Stimulated activated effector memory CD8-positive, alpha-beta T cell treated with anti-CD3 and anti-CD28 coated beads, Interleukin-12 subunit alpha, Interleukin-12 subunit beta, amount 100 ng/mL, for 72 hours (primary cell): ENCODE measurements at regions not wholly inside any gene's neighbourhood (a gene's known extent, or its start where the extent isn't known, plus 50 kb on each side); places are given as distances from the start of the nearest gene placed in this dataset.

Experiments used
- ATAC-seq: fragments of 150-1000 bp; cut with Tn5 transposase; 2 replicates; pipeline ENCODE4 v1.10.0; 2021
- DNase-seq, 2 donors: peaks; one replicate each; pipeline ENCODE4 v3.0.0; 2021 to 2022; ENCODE audit warnings: low spot score in 2 of 2
- H3K27ac Mint-ChIP-seq: one replicate; pipeline ENCODE4 v1.8.0; 2022; ENCODE audit warnings: mild to moderate bottlenecking, mixed read lengths
- H3K36me3 Mint-ChIP-seq: one replicate; pipeline ENCODE4 v1.8.0; 2022; ENCODE audit warnings: mild to moderate bottlenecking, mixed read lengths
- H3K4me1 Mint-ChIP-seq: one replicate; pipeline ENCODE4 v1.8.0; 2022; ENCODE audit warnings: mixed read lengths
- H3K4me3 Mint-ChIP-seq: one replicate; pipeline ENCODE4 v1.8.0; 2022; ENCODE audit warnings: mild to moderate bottlenecking, mixed read lengths
- H3K9me3 Mint-ChIP-seq: one replicate; pipeline ENCODE4 v1.8.0; 2022; ENCODE audit warnings: mixed read lengths

- H3K4me3 Mint-ChIP-seq, result peak overlapping the region; percentile 4
Measured at GRCh38 chr2:196224756-196225155, 53.4 kb upstream of the STK17B start.

DNA sequence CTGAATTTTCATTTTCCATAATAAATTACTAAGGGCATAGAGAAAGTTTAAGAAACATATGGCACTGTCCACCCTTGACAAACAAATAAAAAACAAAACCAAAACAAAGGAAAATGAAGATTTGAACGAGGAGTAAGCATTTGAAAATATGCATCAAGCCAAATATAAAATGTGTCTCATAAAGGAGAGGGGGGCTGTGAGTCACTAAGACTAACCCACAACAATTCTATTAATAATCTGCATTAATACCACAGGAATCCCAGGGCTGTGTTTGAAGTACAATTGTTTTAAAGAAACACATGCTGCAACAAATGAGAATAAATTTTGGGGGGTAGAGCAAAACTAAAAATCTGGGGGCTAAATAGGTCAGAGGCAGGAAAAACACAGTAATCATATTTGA is 53.8 kb upstream of the STK17B start:
- peaks cover 60% of the 10 kb centered on the region for H3K4me1 Mint-ChIP-seq
- DNase-seq, result no peak
- H3K9me3 Mint-ChIP-seq, result no peaks in the 10 kb centered on the region
- ATAC-seq, result no peak
- peak overlapping the region; percentile 1 for H3K27ac Mint-ChIP-seq
- H3K36me3 Mint-ChIP-seq, result no peaks in the 10 kb centered on the region
- peak overlapping the region; percentile 4 for H3K4me3 Mint-ChIP-seq

More at GRCh38 chr2:196224756-196225155, 53.4 kb upstream of the STK17B start:
- Mint-ChIP-seq H3K9me3 (no peaks in the 10 kb centered on the region), H3K36me3 (no peaks in the 10 kb centered on the region), H3K4me1 (peaks cover 58% of the 10 kb centered on the region), H3K27ac (peak overlapping the region; percentile 1)
- ATAC-seq (no peak), DNase-seq (no peak)

DNA sequence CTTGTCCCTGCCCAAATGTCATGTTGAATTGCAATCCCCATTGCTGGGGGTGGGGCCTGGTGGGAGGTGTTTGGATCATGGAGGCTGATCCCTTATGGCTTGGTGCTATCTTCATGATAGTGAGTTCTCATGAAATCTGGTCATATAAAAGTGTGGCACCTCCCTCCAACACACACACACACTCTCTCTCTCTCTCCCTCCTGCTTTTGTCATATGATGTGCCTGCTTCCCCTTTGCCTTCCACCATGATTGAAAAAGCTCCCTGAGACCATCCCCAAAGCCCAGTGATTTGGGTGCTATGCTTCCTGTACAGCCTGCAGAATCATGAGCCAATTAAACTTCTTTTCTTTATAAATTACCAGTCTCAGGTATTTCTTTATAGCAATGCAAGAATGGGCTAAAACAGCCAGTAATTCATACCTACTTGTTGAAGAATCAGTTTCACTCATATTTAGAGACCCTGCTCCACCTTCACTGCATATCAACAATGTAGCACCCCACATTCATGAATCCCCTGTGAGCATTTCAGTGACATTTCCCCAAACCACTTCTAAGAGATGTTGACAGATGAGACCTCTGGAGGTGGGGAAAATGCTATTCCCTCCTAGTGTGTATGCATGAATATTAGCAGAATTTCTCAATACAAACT is 54.8 kb upstream of the STK17B start:
- DNase-seq (no peak), ATAC-seq (no peak)
- no peaks in the 10 kb centered on the region for H3K36me3 Mint-ChIP-seq
- peak overlapping the region; percentile 78 for H3K27ac Mint-ChIP-seq
- H3K9me3 Mint-ChIP-seq, result no peaks in the 10 kb centered on the region
- H3K4me1 Mint-ChIP-seq, result peaks cover 59% of the 10 kb centered on the region
- peak overlapping the region; percentile 6 for H3K4me3 Mint-ChIP-seq

DNA sequence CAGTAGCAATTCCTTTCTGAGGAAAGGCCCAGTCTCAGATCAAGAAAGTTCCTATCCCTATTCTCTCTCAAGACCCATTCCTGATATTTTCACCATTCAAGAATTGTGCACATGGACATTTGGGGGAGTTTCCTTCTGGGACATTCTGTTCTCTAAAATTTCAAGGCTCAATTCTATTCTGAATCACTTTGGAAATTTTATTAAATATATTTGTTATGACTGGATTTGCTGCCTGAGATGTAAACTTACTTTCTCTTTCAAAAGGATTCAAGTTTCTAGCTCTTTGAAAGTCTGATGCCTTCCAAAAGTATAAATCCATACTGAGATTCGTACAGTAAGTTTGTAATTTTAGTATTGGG is 55.3 kb upstream of the STK17B start:
- DNase-seq (no peak), ATAC-seq (no peak)
- H3K4me1 Mint-ChIP-seq, result peaks cover 64% of the 10 kb centered on the region
- H3K4me3 Mint-ChIP-seq, result no peak overlapping the region
- H3K36me3 Mint-ChIP-seq, result no peaks in the 10 kb centered on the region
- H3K27ac Mint-ChIP-seq, result peak overlapping the region; percentile 78
- no peaks in the 10 kb centered on the region for H3K9me3 Mint-ChIP-seq

DNA sequence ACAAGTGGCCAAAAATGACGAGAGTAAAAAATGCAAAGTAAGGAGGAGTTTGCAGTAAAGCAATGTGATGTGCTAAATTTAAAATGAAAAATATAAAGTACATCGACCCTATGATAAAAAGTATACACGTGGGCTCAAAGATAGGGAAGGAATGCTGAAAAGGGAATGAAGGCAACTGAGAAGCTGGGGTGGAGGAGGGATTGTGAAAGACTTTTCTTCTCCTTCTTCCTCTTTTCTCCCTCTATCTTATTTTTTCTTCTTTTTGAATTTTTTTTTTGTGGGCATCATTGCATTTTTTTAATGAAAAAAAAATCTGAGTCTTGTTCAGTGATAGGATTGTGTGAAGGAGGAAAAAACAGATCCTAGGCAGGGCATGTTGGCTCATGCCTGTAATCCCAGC is 57.6 kb upstream of the STK17B start:
- ATAC-seq (no peak), DNase-seq (no peak)
- Mint-ChIP-seq H3K4me3 (no peak overlapping the region), H3K36me3 (no peaks in the 10 kb centered on the region), H3K27ac (peak overlapping the region; percentile 78), H3K4me1 (peaks cover 73% of the 10 kb centered on the region), H3K9me3 (no peaks in the 10 kb centered on the region)

GRCh38 chr2:196230061-196230854 is 58.9 kb upstream of the STK17B start:
- H3K36me3 Mint-ChIP-seq, result peaks cover 9% of the 10 kb centered on the region
- peak overlapping the region; percentile 78 for H3K27ac Mint-ChIP-seq
- ATAC-seq, result peak; percentile 48
- no peak for DNase-seq
- H3K9me3 Mint-ChIP-seq, result no peaks in the 10 kb centered on the region
- H3K4me3 Mint-ChIP-seq, result peak overlapping the region; percentile 59
- peaks cover 69% of the 10 kb centered on the region for H3K4me1 Mint-ChIP-seq

DNA sequence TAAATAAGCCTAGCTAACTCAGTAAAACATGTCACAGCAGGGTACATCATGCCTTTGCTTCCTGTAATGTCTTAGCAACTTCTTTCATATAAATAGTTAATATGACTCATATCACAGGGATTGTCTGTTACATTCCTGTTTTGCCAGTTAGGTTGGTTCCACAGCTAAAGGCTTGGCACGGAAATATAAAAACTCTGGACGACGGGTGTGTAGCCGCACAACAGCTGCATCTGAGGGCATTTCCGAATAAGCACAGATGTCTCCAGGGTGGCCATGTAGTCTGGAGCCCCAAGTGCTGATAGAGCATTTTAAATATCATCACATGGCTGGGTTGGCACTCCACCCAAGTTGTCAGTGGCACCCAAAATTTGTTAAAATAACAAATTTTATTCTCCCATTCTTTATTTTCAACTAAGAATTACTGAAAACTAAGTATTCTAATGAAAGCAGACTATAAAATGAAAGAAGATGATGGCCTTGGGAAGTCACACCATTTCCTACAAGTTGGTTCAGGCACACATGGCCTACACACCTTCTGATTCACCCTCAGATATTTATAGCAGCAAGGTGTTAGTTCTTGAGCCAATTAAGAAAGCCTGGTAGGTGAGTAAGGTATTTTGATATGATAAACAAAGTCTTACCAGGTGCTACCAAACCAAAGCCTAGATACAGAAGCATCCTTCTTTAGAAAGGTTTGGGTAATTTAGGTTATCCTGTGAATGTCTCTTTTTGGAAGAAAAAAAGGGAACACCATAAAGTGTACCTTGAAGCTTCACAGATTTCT is 61.8 kb upstream of the STK17B start:
- Mint-ChIP-seq H3K4me3 (peak overlapping the region; percentile 40), H3K36me3 (peaks cover 14% of the 10 kb centered on the region), H3K4me1 (peaks cover 82% of the 10 kb centered on the region), H3K27ac (peak overlapping the region; percentile 92), H3K9me3 (peaks cover 2% of the 10 kb centered on the region)
- DNase-seq (no peak), ATAC-seq (peak; percentile 55)

DNA sequence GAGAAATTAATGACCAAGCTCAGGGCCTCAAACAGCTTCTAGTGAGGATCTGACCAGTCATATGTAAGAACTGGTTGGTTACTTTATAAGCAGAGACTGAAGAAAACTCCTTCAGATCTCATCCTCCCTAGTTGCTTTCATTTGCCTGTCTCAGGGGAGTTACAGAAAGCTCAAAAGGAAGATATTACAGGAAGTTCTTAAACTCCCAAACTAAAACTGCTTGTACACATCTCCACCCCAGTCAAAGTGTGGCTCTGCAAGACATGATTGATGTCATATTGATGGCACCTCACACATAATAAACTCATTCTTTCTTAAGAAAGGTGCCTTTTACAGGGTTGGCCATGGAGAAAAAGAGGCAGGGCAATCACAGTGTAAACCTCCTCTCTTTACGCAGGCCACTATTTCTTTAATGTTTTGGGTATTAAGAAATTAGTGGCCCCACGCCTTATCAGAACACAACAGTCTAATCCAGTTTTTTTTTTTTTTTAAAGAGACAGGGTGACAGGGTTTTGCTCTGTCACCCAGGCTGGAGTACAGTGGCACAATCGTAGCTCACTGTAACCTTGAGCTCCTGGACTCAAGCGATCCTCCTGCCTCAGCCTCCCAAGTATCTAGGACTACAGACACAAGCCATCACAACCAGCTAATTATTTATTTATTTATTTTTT is 62.6 kb upstream of the STK17B start:
- Mint-ChIP-seq H3K27ac (peak overlapping the region; percentile 92), H3K36me3 (peaks cover 22% of the 10 kb centered on the region), H3K4me1 (peaks cover 82% of the 10 kb centered on the region), H3K9me3 (peaks cover 3% of the 10 kb centered on the region), H3K4me3 (peak overlapping the region; percentile 40)
- ATAC-seq (peak; percentile 37), DNase-seq (no peak)

DNA sequence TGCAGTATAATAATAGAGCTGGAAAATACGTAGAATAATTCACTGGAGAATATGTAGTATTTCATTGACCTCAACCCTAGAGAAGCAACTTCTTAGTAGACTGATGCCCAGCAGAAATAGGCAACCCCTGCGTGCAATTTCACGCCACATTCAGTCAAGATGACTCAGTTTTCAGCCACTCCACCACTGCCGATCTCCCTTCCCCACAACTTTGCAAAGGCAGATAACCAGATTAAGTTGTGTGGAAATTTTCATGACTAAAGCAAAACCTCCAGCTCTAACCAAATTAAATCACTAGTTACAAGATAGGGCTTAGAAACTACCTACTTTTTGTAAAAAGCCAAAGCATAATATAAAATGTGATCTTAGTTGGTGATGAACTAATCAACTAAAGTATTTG is 63.3 kb upstream of the STK17B start:
- peak; percentile 91 for ATAC-seq
- Mint-ChIP-seq H3K4me3 (peak overlapping the region; percentile 40), H3K9me3 (peaks cover 3% of the 10 kb centered on the region), H3K36me3 (peaks cover 23% of the 10 kb centered on the region), H3K27ac (peak overlapping the region; percentile 92), H3K4me1 (peaks cover 83% of the 10 kb centered on the region)
- DNase-seq, result peak; percentile 41 to 80

- Mint-ChIP-seq H3K4me3 (peak overlapping the region; percentile 83), H3K36me3 (peaks cover 33% of the 10 kb centered on the region), H3K4me1 (peaks cover 79% of the 10 kb centered on the region), H3K27ac (peak overlapping the region; percentile 96), H3K9me3 (peaks cover 3% of the 10 kb centered on the region)
- ATAC-seq, result no peak
- no peak for DNase-seq
Measured at GRCh38 chr2:196238836-196239380, 67.5 kb upstream of the STK17B start.

GRCh38 chr2:196239622-196240587 is 68.5 kb upstream of the STK17B start:
- peak; percentile 81 for ATAC-seq
- peaks cover 27% of the 10 kb centered on the region for H3K36me3 Mint-ChIP-seq
- H3K27ac Mint-ChIP-seq, result peak overlapping the region; percentile 96
- H3K4me3 Mint-ChIP-seq, result peak overlapping the region; percentile 83
- peaks cover 3% of the 10 kb centered on the region for H3K9me3 Mint-ChIP-seq
- DNase-seq, result peak; percentile 51 to 86
- peaks cover 75% of the 10 kb centered on the region for H3K4me1 Mint-ChIP-seq

- Mint-ChIP-seq H3K4me3 (peak overlapping the region; percentile 83), H3K27ac (peak overlapping the region; percentile 96), H3K36me3 (peaks cover 20% of the 10 kb centered on the region), H3K9me3 (peaks cover 3% of the 10 kb centered on the region), H3K4me1 (peaks cover 78% of the 10 kb centered on the region)
- DNase-seq, result peak in 1 of 2 donors; percentile 68
- ATAC-seq, result no peak
Measured at GRCh38 chr2:196241175-196241574, 69.8 kb upstream of the STK17B start.

- H3K9me3 Mint-ChIP-seq, result peaks cover 3% of the 10 kb centered on the region
- peak overlapping the region; percentile 83 for H3K4me3 Mint-ChIP-seq
- DNase-seq (peak in 1 of 2 donors; percentile 71), ATAC-seq (peak; percentile 94)
- peaks cover 69% of the 10 kb centered on the region for H3K4me1 Mint-ChIP-seq
- H3K36me3 Mint-ChIP-seq, result peaks cover 20% of the 10 kb centered on the region
- peak overlapping the region; percentile 96 for H3K27ac Mint-ChIP-seq
Measured at GRCh38 chr2:196242131-196242620, 70.8 kb upstream of the STK17B start.

- Mint-ChIP-seq H3K9me3 (no peaks in the 10 kb centered on the region), H3K27ac (no peak overlapping the region), H3K36me3 (peaks cover 10% of the 10 kb centered on the region), H3K4me1 (peaks cover 58% of the 10 kb centered on the region), H3K4me3 (no peak overlapping the region)
- DNase-seq, result no peak
- no peak for ATAC-seq
Measured at GRCh38 chr2:196244516-196244915, 73.1 kb upstream of the STK17B start.
